Sigmoid colon (tissue), 4 donors: ENCODE measurements at regions not wholly inside any gene's neighbourhood (a gene's known extent, or its start where the extent isn't known, plus 50 kb on each side); places are given as distances from the start of the nearest gene placed in this dataset.

ENCODE experiments used
- EP300 ChIP-seq, 4 donors: sonication (generic); formaldehyde crosslinking; IDR thresholded peaks; one replicate each; pipeline ENCODE4 v1.6.1; 2017; ENCODE audit warnings: antibody characterized with exemption in 4 of 4
- POLR2A ChIP-seq, 2 donors: fragments of 450-650 bp; IDR thresholded peaks; one replicate each; pipeline ENCODE4 v1.6.1; 2016; ENCODE audit warnings: antibody characterized with exemption in 2 of 2, mild to moderate bottlenecking in 2 of 2, moderate library complexity in 2 of 2
- POLR2AphosphoS5 ChIP-seq, 4 donors: sonication (generic); formaldehyde crosslinking; IDR thresholded peaks; one replicate each; pipeline ENCODE4 v1.6.1; 2017; ENCODE audit warnings: antibody characterized with exemption in 4 of 4
- TF ChIP-seq, protein P1 (sequence below), 4 experiments: fragments of 450-650 bp in 3 of 4; fragments of 200-600 bp in 1 of 4; IDR thresholded peaks; one replicate each; pipeline ENCODE4 v1.5.1; 2016 to 2019; ENCODE audit warnings: antibody characterized with exemption in 4 of 4, mild to moderate bottlenecking in 3 of 4, moderate library complexity in 2 of 4

DNA sequence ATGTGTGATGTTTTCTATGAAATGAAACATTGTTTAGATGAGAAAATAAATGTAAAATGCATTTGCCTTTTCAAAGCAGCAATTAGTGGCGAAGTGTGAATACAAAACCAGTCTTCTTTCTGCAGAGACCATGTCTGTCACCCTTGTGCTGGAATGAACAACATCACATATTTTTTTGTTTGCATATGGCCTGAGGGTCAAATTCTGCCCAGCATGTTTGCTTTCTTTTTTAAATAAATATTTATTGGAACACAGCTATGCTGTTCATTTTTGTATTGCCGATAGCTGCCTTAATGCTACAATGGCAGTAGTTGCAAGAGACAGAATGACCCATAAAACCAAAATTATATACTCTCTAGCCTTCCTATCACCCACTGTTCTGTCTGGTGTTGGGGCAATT is 75.3 kb upstream of the SNRPN start:
- TF ChIP-seq, protein P1, sequence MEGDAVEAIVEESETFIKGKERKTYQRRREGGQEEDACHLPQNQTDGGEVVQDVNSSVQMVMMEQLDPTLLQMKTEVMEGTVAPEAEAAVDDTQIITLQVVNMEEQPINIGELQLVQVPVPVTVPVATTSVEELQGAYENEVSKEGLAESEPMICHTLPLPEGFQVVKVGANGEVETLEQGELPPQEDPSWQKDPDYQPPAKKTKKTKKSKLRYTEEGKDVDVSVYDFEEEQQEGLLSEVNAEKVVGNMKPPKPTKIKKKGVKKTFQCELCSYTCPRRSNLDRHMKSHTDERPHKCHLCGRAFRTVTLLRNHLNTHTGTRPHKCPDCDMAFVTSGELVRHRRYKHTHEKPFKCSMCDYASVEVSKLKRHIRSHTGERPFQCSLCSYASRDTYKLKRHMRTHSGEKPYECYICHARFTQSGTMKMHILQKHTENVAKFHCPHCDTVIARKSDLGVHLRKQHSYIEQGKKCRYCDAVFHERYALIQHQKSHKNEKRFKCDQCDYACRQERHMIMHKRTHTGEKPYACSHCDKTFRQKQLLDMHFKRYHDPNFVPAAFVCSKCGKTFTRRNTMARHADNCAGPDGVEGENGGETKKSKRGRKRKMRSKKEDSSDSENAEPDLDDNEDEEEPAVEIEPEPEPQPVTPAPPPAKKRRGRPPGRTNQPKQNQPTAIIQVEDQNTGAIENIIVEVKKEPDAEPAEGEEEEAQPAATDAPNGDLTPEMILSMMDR (IDR thresholded peaks at IDR 0.05): no peak
- TF ChIP-seq POLR2A (IDR thresholded peaks at IDR 0.05): no peak
- no peak for TF ChIP-seq POLR2AphosphoS5 (IDR thresholded peaks at IDR 0.05)
- no peak for TF ChIP-seq EP300 (IDR thresholded peaks at IDR 0.05)
